ENCODE measurements at regions not wholly inside any gene's neighbourhood (a gene's known extent, or its start where the extent isn't known, plus 50 kb on each side); places are given as distances from the start of the nearest gene placed in this dataset.

- TF ChIP-seq POLR2AphosphoS5 (IDR thresholded peaks at IDR 0.05; ENCODE audit: borderline replicate concordance, low read depth, low read length): no peak
- TF ChIP-seq FOXP2 (optimal IDR thresholded peaks at IDR 0.05; ENCODE audit: control extremely low read depth, extremely low read length, insufficient read depth): no peak
These were observed 157.3 kb upstream of the BET1 start for GRCh38 chr7:94161476-94161875.

All from SK-N-MC (cell line).